ENCODE measurements at regions not wholly inside any gene's neighbourhood (a gene's known extent, or its start where the extent isn't known, plus 50 kb on each side); places are given as distances from the start of the nearest gene placed in this dataset.
"Not testable (repeated sequence)": the region's sequence is repeated elsewhere in the genome, so short reads cannot be mapped to it uniquely, and the experiment has no call there.

DNA sequence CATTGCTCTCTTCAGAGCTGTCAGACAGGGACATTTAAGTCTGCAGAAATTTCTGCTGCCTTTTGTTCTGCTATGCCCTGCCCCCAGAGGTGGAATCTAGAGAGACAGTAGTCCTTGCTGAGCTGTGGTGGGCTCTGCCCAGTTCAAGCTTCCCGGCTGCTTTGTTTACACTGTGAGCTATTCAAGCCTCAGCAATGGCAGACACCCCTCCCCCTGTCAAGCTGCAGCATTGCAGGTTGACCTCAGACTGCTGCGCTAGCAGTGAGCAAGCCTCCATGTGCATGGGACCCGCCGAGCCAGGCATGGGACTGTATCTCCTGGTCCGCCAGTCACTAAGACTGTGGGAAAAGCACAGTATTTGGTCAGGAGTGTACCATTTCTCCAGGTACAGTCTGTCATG lies 53.6 kb upstream of the MAPK10 start:
- in situ Hi-C loops (cut with MboI; ENCODE audit: low sequenced_read_pairs in 4 of 4); H3K27ac ChIP-seq; H3K4me1 ChIP-seq; H3K27me3 ChIP-seq; intact Hi-C loops (cut with DNase I; ENCODE audit: low total_unique reads); DNase-seq; ATAC-seq; H3K4me3 ChIP-seq; H3K36me3 ChIP-seq; H3K9me3 ChIP-seq: not testable (repeated sequence)

DNA sequence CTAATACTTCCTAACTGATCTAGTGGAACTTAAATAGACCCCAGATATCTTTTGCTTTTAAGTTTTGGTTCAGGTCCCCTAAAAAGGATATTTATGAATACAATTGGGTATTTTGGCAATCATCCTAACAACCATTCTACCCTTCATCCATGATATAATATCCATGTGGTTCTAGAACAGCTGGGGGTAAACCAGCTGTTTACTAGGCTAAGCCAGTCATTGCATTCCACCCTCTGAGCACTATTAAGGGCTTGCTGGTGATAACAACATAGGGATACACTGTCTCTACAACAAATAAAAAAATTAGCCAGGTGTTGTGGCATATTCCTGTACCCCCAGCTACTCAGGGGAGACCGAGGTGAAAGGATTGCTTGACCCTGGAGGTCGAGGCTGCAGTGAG lies 54.8 kb upstream of the MAPK10 start:
- Histone ChIP-seq H3K36me3 (no peaks in the 10 kb centered on the region), H3K4me1 (no peaks in the 10 kb centered on the region), H3K9me3 (no peaks in the 10 kb centered on the region), H3K27ac (no peak overlapping the region), H3K4me3 (no peak overlapping the region), H3K27me3 (no peaks in the 10 kb centered on the region)
- no peak for TF ChIP-seq POLR2A (IDR thresholded peaks at IDR 0.05)
- TF ChIP-seq, protein P1, sequence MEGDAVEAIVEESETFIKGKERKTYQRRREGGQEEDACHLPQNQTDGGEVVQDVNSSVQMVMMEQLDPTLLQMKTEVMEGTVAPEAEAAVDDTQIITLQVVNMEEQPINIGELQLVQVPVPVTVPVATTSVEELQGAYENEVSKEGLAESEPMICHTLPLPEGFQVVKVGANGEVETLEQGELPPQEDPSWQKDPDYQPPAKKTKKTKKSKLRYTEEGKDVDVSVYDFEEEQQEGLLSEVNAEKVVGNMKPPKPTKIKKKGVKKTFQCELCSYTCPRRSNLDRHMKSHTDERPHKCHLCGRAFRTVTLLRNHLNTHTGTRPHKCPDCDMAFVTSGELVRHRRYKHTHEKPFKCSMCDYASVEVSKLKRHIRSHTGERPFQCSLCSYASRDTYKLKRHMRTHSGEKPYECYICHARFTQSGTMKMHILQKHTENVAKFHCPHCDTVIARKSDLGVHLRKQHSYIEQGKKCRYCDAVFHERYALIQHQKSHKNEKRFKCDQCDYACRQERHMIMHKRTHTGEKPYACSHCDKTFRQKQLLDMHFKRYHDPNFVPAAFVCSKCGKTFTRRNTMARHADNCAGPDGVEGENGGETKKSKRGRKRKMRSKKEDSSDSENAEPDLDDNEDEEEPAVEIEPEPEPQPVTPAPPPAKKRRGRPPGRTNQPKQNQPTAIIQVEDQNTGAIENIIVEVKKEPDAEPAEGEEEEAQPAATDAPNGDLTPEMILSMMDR (IDR thresholded peaks at IDR 0.05 in 4 of 5, conservative IDR thresholded peaks at IDR 0.05 in 1 of 5) = no peak
- no peak for ATAC-seq
- no peak for DNase-seq
- in situ Hi-C loops (cut with MboI; ENCODE audit: low sequenced_read_pairs in 4 of 4) (no loop called here), intact Hi-C loops (cut with DNase I; ENCODE audit: low total_unique reads) (no loop called here)

DNA sequence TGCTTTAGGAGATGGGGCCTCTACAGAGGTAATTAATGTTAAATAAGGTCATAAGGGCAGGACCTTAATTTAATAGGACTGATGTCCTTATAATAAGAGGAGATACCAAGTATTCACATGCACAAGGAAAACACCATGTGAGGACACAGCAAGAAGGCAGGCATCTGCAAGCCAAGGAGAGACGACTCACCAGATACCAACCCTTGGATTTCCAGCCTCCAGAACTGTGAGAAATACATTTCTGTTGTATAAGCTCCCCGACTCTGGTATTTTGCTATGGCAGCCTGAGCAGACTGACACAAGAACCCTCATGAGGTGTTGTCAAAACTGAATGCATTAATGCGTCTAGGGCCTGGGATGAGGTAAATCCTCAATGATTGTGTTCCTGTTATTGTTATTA lies 56.2 kb upstream of the MAPK10 start:
- intact Hi-C loops (cut with DNase I; ENCODE audit: low total_unique reads) = no loop called here
- ATAC-seq (no peak), DNase-seq (no peak)
- Histone ChIP-seq H3K27ac (no peak overlapping the region), H3K4me3 (no peak overlapping the region), H3K9me3 (no peaks in the 10 kb centered on the region), H3K4me1 (no peaks in the 10 kb centered on the region), H3K27me3 (no peaks in the 10 kb centered on the region), H3K36me3 (no peaks in the 10 kb centered on the region)
- no peak for TF ChIP-seq POLR2A (IDR thresholded peaks at IDR 0.05)
- TF ChIP-seq, protein P1 (IDR thresholded peaks at IDR 0.05 in 4 of 5, conservative IDR thresholded peaks at IDR 0.05 in 1 of 5) = no peak
- in situ Hi-C loops (cut with MboI; ENCODE audit: low sequenced_read_pairs in 4 of 4) = no loop called here

DNA sequence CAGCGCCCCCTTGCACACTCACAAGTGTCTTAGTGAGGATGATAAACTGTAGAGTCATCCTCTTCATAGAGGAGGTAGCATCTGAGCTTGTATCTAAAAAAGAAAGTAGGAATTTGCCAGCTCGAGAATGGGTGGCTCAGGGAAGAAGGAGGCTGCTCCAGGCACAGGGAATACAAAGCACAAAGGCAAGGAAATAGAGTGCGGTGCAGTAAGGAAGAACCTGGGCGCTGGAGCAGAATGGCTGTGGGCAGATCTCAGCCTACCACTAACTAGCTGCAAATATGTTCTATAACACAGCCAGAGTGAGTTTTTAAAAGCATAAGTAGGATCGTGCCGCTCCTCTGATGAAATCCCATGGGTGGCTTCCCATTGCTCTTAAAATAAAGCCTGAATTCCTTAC lies 61.6 kb upstream of the MAPK10 start:
- no peaks in the 10 kb centered on the region for H3K9me3 ChIP-seq
- TF ChIP-seq, protein P1 (IDR thresholded peaks at IDR 0.05 in 4 of 5, conservative IDR thresholded peaks at IDR 0.05 in 1 of 5) = no peak
- TF ChIP-seq POLR2A (IDR thresholded peaks at IDR 0.05) = no peak
- ATAC-seq = no peak
- H3K36me3 ChIP-seq = no peaks in the 10 kb centered on the region
- no peak overlapping the region for H3K27ac ChIP-seq
- DNase-seq = no peak
- in situ Hi-C loops (cut with MboI; ENCODE audit: low sequenced_read_pairs in 4 of 4) (no loop called here), intact Hi-C loops (cut with DNase I; ENCODE audit: low total_unique reads) (no loop called here)
- no peaks in the 10 kb centered on the region for H3K27me3 ChIP-seq
- no peak overlapping the region for H3K4me3 ChIP-seq
- H3K4me1 ChIP-seq = no peaks in the 10 kb centered on the region

DNA sequence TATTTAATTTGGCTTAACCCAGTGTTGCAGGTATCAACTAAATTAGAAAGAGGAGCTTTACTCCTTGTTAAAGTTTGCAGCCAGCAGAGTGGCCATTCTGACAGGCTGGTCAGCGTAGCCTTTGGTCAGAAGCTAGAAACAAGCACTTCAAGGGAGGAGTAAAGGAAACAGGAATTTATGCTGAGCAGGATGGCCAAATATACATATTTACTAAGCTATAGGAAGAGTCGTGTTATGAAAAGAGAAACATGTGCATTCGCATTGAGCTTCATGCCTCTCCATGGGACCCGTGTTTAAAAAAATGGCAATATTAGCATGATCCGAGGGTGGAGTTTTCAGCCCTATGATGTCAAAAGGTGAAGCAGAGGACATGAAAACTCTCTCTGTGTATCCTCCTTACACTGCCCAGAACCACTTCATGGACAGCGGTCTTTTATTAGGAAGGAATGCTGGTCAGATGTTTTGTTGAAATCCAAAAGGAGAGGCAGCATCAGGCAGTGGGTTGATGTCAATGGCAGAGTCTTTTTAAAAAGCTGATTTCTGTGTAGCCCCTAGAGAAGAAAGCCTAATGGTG lies 71.8 kb upstream of the MAPK10 start:
- TF ChIP-seq, protein P1 (IDR thresholded peaks at IDR 0.05 in 4 of 5, conservative IDR thresholded peaks at IDR 0.05 in 1 of 5) = no peak
- TF ChIP-seq POLR2A (IDR thresholded peaks at IDR 0.05) = no peak
- in situ Hi-C loops (cut with MboI; ENCODE audit: low sequenced_read_pairs in 4 of 4) = no loop called here
- ATAC-seq (no peak), DNase-seq (no peak)
- Histone ChIP-seq H3K27ac (no peak overlapping the region), H3K27me3 (no peaks in the 10 kb centered on the region), H3K9me3 (no peaks in the 10 kb centered on the region), H3K4me1 (no peaks in the 10 kb centered on the region), H3K4me3 (no peak overlapping the region), H3K36me3 (no peaks in the 10 kb centered on the region)
- intact Hi-C loops (cut with DNase I; ENCODE audit: low total_unique reads) = no loop called here
